K562 (cell line): ENCODE measurements at regions not wholly inside any gene's neighbourhood (a gene's known extent, or its start where the extent isn't known, plus 50 kb on each side); places are given as distances from the start of the nearest gene placed in this dataset.

Experiments
- ATAC-seq: fragments of 200-7000 bp; cut with Tn5 transposase; 3 replicates; pipeline ENCODE4 v1.9.1; 2020; ENCODE audit warnings: moderate library complexity
- BruUV-seq: library from RNA; stranded (reverse); fragments of 400-500 nt; replicated peaks from 2 replicates; lab custom pipeline; 2021; lab: Mats Ljungman, UMichigan
- CTCF ChIA-PET: fragments of 300-600 bp; formaldehyde crosslinking; extraction: SDS; loops from one replicate; lab custom pipeline; 2021; ENCODE audit warnings: low intra/inter-chr PET ratio; lab: Yijun Ruan, JAX
- POLR2A ChIA-PET: fragments of 300-600, 350-650 bp; sonication (Branson Sonifier 250); formaldehyde crosslinking; extraction: SDS; loops from one replicate; lab custom pipeline; 2021; ENCODE audit warnings: antibody characterized with exemption, inconsistent platforms; lab: Yijun Ruan, JAX
- DNase-seq, 4 experiments: peaks; one replicate each; pipeline versions ENCODE4 v3.0.0 to v3.0.0-alpha.2; 2011 to 2018; ENCODE audit warnings: low spot score in 3 of 4, mixed read lengths in 3 of 4; ENCODE audit errors: extremely low read depth in 1 of 4
- FAIRE-seq: peaks from 2 replicates; lab custom pipeline; 2011; peaks lifted over from hg19 to GRCh38; lab: Jason Lieb, UNC
- H2AFZ ChIP-seq: 2 replicates; pipeline ENCODE4 v1.6.0; 2011; ENCODE audit warnings: low read depth, low read length, control low read depth, inconsistent platforms
- H3K27ac ChIP-seq: fragments of 200-600 bp; 3 replicates; pipeline ENCODE4 v1.8.0; 2011; ENCODE audit warnings: low read depth, mild to moderate bottlenecking, control low read depth, inconsistent platforms, low read length, moderate library complexity, mixed read lengths; ENCODE audit errors: extremely low read depth
- H3K27me3 ChIP-seq, 2 experiments: fragments of 300-600 bp in 1 of 2; 2 replicates in 1 of 2; 3 replicates in 1 of 2; pipeline versions ENCODE4 v1.6.0 to v1.8.0; 2011; ENCODE audit warnings: inconsistent platforms in 2 of 2, low read length in 2 of 2, mild to moderate bottlenecking in 1 of 2, mixed read lengths in 1 of 2, moderate library complexity in 1 of 2; ENCODE audit not compliant: control insufficient read depth in 2 of 2, insufficient read depth in 2 of 2
- H3K36me3 ChIP-seq: fragments of 300-600 bp; 3 replicates; pipeline ENCODE4 v1.8.0; 2011; ENCODE audit warnings: mild to moderate bottlenecking, low read length, inconsistent platforms; ENCODE audit not compliant: control insufficient read depth, insufficient read depth
- H3K4me1 ChIP-seq, 2 experiments: fragments of 200-600 bp in 1 of 2; replicated peaks in 1 of 2; 2 replicates in 1 of 2; 3 replicates in 1 of 2; pipeline versions ENCODE4 v1.5.1 to v1.8.0; 2011; ENCODE audit warnings: inconsistent platforms in 2 of 2, low read length in 2 of 2, mild to moderate bottlenecking in 1 of 2, mixed read lengths in 1 of 2, moderate library complexity in 1 of 2; ENCODE audit not compliant: control insufficient read depth in 2 of 2, insufficient read depth in 2 of 2
- H3K4me2 ChIP-seq: 2 replicates; pipeline ENCODE4 v1.6.1; 2011; ENCODE audit warnings: low read length, control low read depth, inconsistent platforms, mixed read lengths; ENCODE audit not compliant: insufficient read depth
- H3K4me3 ChIP-seq: fragments of 200-600 bp; sonication (generic), shearing (Covaris generic); 2 replicates; pipeline ENCODE4 v1.5.1; 2016; ENCODE audit warnings: control low read depth, inconsistent platforms
- H3K79me2 ChIP-seq: fragments of 200-600 bp; 3 replicates; pipeline ENCODE4 v1.8.0; 2011; ENCODE audit warnings: low read length, inconsistent platforms; ENCODE audit not compliant: control insufficient read depth, insufficient read depth
- H3K9ac ChIP-seq, 2 experiments: 2 replicates each; pipeline versions ENCODE4 v1.6.0 to v1.6.1; 2011; ENCODE audit warnings: low read depth in 2 of 2, low read length in 2 of 2, control low read depth in 1 of 2, inconsistent platforms in 1 of 2, mild to moderate bottlenecking in 1 of 2, mixed read lengths in 1 of 2; ENCODE audit not compliant: insufficient read depth in 1 of 2
- H3K9me1 ChIP-seq: one replicate; pipeline ENCODE4 v1.6.0; 2011; ENCODE audit warnings: inconsistent platforms, mild to moderate bottlenecking, low read length, moderate library complexity; ENCODE audit not compliant: control insufficient read depth, insufficient read depth
- H3K9me3 ChIP-seq: replicated peaks from 2 replicates; pipeline ENCODE4 v1.5.1; 2011; ENCODE audit warnings: low read depth, low read length, inconsistent platforms; ENCODE audit not compliant: control insufficient read depth, insufficient read depth
- H4K20me1 ChIP-seq: replicated peaks from 2 replicates; pipeline ENCODE4 v1.6.1; 2011; ENCODE audit warnings: low read length, inconsistent platforms, mixed read lengths; ENCODE audit not compliant: control insufficient read depth, insufficient read depth
- ESRRA ChIP-seq: fragments of 450-650 bp; IDR thresholded peaks from 2 replicates; pipeline ENCODE4 v1.6.1; 2014; ENCODE audit warnings: low read depth, mild to moderate bottlenecking, moderate library complexity, borderline replicate concordance
- HINFP ChIP-seq: fragments of 450-650 bp; conservative IDR thresholded peaks from 2 replicates; pipeline ENCODE4 v1.6.1; 2016; ENCODE audit warnings: missing genetic modification characterization, low read depth, mild to moderate bottlenecking, control low read depth, missing compliant biosample characterization
- MAFF ChIP-seq: IDR thresholded peaks from 2 replicates; pipeline ENCODE4 v1.6.1; 2012; ENCODE audit warnings: low read length, improper control_type of control experiment
- NFE2 ChIP-seq: IDR thresholded peaks from 2 replicates; pipeline ENCODE4 v1.6.1; 2014; ENCODE audit warnings: antibody characterized with exemption, low read depth
- PHB2 ChIP-seq: fragments of 450-650 bp; IDR thresholded peaks from 2 replicates; pipeline ENCODE4 v1.6.1; 2017; ENCODE audit warnings: low read depth
- TCF7 ChIP-seq: sonication (generic); IDR thresholded peaks from 2 replicates; pipeline ENCODE4 v1.6.1; 2016; ENCODE audit warnings: antibody characterized with exemption, borderline replicate concordance
- XRCC3 ChIP-seq: fragments of 450-650 bp; IDR thresholded peaks from 2 replicates; pipeline ENCODE4 v1.6.1; 2017; ENCODE audit warnings: mild to moderate bottlenecking, moderate library complexity
- ZMIZ1 ChIP-seq, 2 experiments: fragments of 150-350 bp in 1 of 2; IDR thresholded peaks; 2 replicates each; pipeline ENCODE4 v1.6.1; 2012 to 2016; ENCODE audit warnings: low read depth in 2 of 2, low read length in 2 of 2, mild to moderate bottlenecking in 1 of 2, moderate library complexity in 1 of 2
- whole genome bisulfite sequencing: fragments of 100-300 bp; shearing (Covaris generic); methylation state at CpG from one replicate; pipeline ENCODE4 v1.1.6; 2016; ENCODE audit warnings: low coverage, mixed read lengths; ENCODE audit not compliant: insufficient coverage; ENCODE audit errors: missing lambda C conversion rate; 5-methylcytosine and 5-hydroxymethylcytosine counted together
- in situ Hi-C: fragments of 300-500 bp; cut with MboI; formaldehyde crosslinking; loops from 4 replicates; pipeline ENCODE4 v1.15.0; 2018; ENCODE audit warnings: inconsistent platforms, mixed read lengths
- intact Hi-C: fragments of 100-400 bp; cut with micrococcal nuclease; formaldehyde crosslinking; loops from 2 replicates; pipeline ENCODE4 v1.14.2; 2022
- TF ChIP-seq, protein P1 (sequence below): fragments of 250-450 bp; sonication (Bioruptor Pico); IDR thresholded peaks from 2 replicates; pipeline ENCODE4 v1.5.0; 2021; ENCODE audit warnings: mild to moderate bottlenecking, moderate library complexity
- TF ChIP-seq, protein P2 (sequence below): sonication (generic); IDR thresholded peaks from 2 replicates; pipeline ENCODE4 v1.6.1; 2016

GRCh38 chr7:50174948-50175347 is 81.9 kb upstream of the ZPBP start:
- Histone ChIP-seq H3K4me3 (no peak overlapping the region), H4K20me1 (no peaks in the 10 kb centered on the region), H3K36me3 (no peaks in the 10 kb centered on the region), H2AFZ (no peak overlapping the region), H3K27ac (no peak overlapping the region), H3K4me1 (no peaks in the 10 kb centered on the region), H3K79me2 (no peaks in the 10 kb centered on the region), H3K27me3 (peaks cover 27 to 34% of the 10 kb centered on the region in 2 experiments), H3K4me2 (no peak overlapping the region), H3K9me1 (peaks cover 4% of the 10 kb centered on the region), H3K9me3 (no peaks in the 10 kb centered on the region), H3K9ac (no peak overlapping the region)
- ChIA-PET POLR2A (interaction anchor here (0.7 kb wide), 1 partner anchor 11 kb away, joined by 3 read pairs; no protein-coding TSS in a partner anchor), CTCF (no interaction called here)
- in situ Hi-C loops (no loop called here), intact Hi-C loops (no loop called here)
- no peak for ATAC-seq
- BruUV-seq = no TSS peak
- 13% methylated on average over 1 of the region's 1 CpG for WGBS
- FAIRE-seq = no peak
- no peak for DNase-seq
- TF ChIP-seq HINFP (tag) (no peak), ZMIZ1 (IDR thresholded peaks at IDR 0.05; ENCODE audit: low read depth in 2 of 2, low read length in 2 of 2) (no peak), NFE2 (no peak), MAFF (no peak), XRCC3 (no peak), PHB2 (no peak), TCF7 (no peak), ESRRA (no peak)
- TF ChIP-seq, protein P1, sequence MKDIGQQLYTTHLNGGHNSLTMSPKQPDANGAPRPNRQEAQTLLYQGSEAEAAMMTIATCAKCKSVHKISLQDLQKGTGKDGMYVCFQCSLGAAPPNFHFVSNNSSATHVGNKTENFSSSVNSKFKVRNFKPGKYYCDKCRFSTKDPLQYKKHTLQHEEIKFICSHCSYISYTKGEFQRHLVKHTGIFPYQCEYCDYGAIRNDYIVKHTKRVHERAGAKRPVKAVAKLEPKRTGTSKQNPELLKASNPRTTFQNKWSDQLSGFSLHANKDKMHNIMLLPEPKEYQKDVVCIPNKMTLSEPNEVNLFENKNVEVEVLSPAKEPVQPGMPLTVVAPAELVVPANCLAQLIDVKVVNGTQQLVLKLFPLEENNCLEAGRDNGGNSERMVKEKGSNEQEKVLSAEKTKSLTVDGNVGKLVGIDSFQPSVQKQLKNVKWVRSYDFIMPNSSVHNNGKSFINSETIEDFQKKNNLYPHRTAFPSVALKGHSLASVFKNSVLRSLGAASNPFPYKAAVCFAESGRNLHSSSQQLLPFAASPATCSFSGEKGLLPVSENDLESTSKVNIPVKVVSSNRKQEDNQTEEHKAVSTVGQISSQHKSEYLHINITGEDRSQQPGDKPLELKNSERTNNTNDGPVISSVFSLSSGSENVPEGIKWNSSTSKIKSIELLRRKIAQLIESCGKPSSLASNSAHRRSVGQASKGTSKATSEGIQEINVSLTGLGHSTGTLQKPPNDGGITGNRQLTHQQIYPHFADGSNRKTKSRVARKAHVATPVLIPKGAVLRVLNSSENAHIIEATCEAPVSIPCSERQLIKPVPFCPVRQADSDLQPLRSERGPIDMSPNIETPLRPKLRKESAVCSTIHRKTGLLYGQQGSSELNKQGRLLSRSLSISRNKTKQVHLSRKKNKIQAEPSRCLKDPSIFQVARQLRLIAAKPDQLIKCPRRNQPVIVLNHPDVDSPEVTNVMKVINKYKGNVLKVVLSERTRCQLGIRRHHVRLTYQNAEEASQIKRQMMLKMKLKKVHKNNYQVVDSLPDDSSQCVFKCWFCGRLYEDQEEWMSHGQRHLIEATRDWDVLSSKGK = no peak
- TF ChIP-seq, protein P2, sequence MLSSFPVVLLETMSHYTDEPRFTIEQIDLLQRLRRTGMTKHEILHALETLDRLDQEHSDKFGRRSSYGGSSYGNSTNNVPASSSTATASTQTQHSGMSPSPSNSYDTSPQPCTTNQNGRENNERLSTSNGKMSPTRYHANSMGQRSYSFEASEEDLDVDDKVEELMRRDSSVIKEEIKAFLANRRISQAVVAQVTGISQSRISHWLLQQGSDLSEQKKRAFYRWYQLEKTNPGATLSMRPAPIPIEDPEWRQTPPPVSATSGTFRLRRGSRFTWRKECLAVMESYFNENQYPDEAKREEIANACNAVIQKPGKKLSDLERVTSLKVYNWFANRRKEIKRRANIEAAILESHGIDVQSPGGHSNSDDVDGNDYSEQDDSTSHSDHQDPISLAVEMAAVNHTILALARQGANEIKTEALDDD = no peak
